Cardiac fibroblast (primary cell): ENCODE measurements at regions not wholly inside any gene's neighbourhood (a gene's known extent, or its start where the extent isn't known, plus 50 kb on each side); places are given as distances from the start of the nearest gene placed in this dataset.

Experiments used
- DNase-seq, 2 donors: peaks; one replicate each; pipeline versions ENCODE4 v3.0.0 to v3.0.0-alpha.2; 2010; ENCODE audit warnings: low read depth in 2 of 2
- H3K4me3 ChIP-seq, 2 donors: replicated peaks in 1 of 2; 1 replicate in 1 of 2; 2 replicates in 1 of 2; pipeline ENCODE4 v1.5.1; 2011; ENCODE audit warnings: low read depth in 2 of 2, low read length in 2 of 2, mild to moderate bottlenecking in 2 of 2, moderate library complexity in 1 of 2
- CTCF ChIP-seq: IDR thresholded peaks from one replicate; pipeline ENCODE4 v1.5.1; 2011; ENCODE audit warnings: low read depth, mild to moderate bottlenecking, low read length, inconsistent platforms

- DNase-seq = no peak
- no peak overlapping the region for H3K4me3 ChIP-seq
- TF ChIP-seq CTCF = no peak
These were observed 309.1 kb upstream of the SNX7 start for GRCh38 chr1:98352378-98352777.

- no peak for DNase-seq
- H3K4me3 ChIP-seq = no peak overlapping the region
These were observed 310.0 kb upstream of the SNX7 start for GRCh38 chr1:98351561-98351960.

GRCh38 chr1:98345417-98345816 is 316.1 kb upstream of the SNX7 start:
- H3K4me3 ChIP-seq = no peak overlapping the region
- no peak for TF ChIP-seq CTCF
- DNase-seq = no peak

More at GRCh38 chr1:98351561-98351960, 310.0 kb upstream of the SNX7 start:
- TF ChIP-seq CTCF = no peak

- TF ChIP-seq CTCF = no peak
- no peak for DNase-seq
- H3K4me3 ChIP-seq = no peak overlapping the region
These were observed 316.8 kb upstream of the SNX7 start for GRCh38 chr1:98344731-98345130.

GRCh38 chr1:98342566-98342965 is 319.0 kb upstream of the SNX7 start:
- peak in 1 of 2 donors; percentile 32 for DNase-seq
- H3K4me3 ChIP-seq = no peak overlapping the region
- no peak for TF ChIP-seq CTCF

- TF ChIP-seq CTCF = no peak
- no peak overlapping the region for H3K4me3 ChIP-seq
- DNase-seq = peak; percentile 39 to 76
These were observed 321.0 kb upstream of the SNX7 start for GRCh38 chr1:98340511-98340910.

GRCh38 chr1:98336472-98337083 is 324.9 kb upstream of the SNX7 start:
- DNase-seq = no peak
- no peak overlapping the region for H3K4me3 ChIP-seq
- TF ChIP-seq CTCF = no peak
